Fibroblast of lung (primary cell): ENCODE measurements at regions not wholly inside any gene's neighbourhood (a gene's known extent, or its start where the extent isn't known, plus 50 kb on each side); places are given as distances from the start of the nearest gene placed in this dataset.

Experiments used
- DNase-seq, 2 donors: peaks; one replicate each; pipeline versions ENCODE4 v3.0.0 to v3.0.0-alpha.2; 2010; ENCODE audit warnings: low read depth in 2 of 2
- H2AFZ ChIP-seq: 2 replicates; pipeline ENCODE4 v1.5.1; 2012; ENCODE audit warnings: low read length, control low read depth, inconsistent platforms
- H3K27ac ChIP-seq: 2 replicates; pipeline ENCODE4 v1.5.1; 2011; ENCODE audit warnings: low read length, control low read depth; ENCODE audit not compliant: insufficient read depth
- H3K27me3 ChIP-seq: 2 replicates; pipeline ENCODE4 v1.5.1; 2011; ENCODE audit warnings: mild to moderate bottlenecking, low read length; ENCODE audit not compliant: control insufficient read depth, insufficient read depth
- H3K36me3 ChIP-seq: 2 replicates; pipeline ENCODE4 v1.5.1; 2011; ENCODE audit warnings: low read length; ENCODE audit not compliant: control insufficient read depth, insufficient read depth
- H3K4me1 ChIP-seq: 2 replicates; pipeline ENCODE4 v1.5.1; 2011; ENCODE audit warnings: low read length; ENCODE audit not compliant: control insufficient read depth, insufficient read depth; ENCODE audit errors: extremely low read depth
- H3K4me2 ChIP-seq: 2 replicates; pipeline ENCODE4 v1.5.1; 2011; ENCODE audit warnings: low read length, control low read depth; ENCODE audit not compliant: insufficient read depth; ENCODE audit errors: extremely low read depth
- H3K4me3 ChIP-seq, 4 experiments: fragments of 200-600 bp in 1 of 4; sonication (generic) in 1 of 4; replicated peaks in 1 of 4; 2 replicates each; pipeline ENCODE4 v1.5.1; 2011 to 2016; ENCODE audit warnings: low read length in 4 of 4, low read depth in 3 of 4, mild to moderate bottlenecking in 3 of 4, control low read depth in 2 of 4, inconsistent platforms in 1 of 4, mixed read lengths in 1 of 4; ENCODE audit not compliant: insufficient read depth in 1 of 4; ENCODE audit errors: control extremely low read depth in 1 of 4
- H3K79me2 ChIP-seq: 2 replicates; pipeline ENCODE4 v1.5.1; 2012; ENCODE audit warnings: mild to moderate bottlenecking, low read length, inconsistent platforms; ENCODE audit not compliant: control insufficient read depth, insufficient read depth
- H3K9ac ChIP-seq: 2 replicates; pipeline ENCODE4 v1.5.1; 2011; ENCODE audit warnings: mild to moderate bottlenecking, low read length, control low read depth; ENCODE audit not compliant: insufficient read depth
- H3K9me3 ChIP-seq: 2 replicates; pipeline ENCODE4 v1.5.1; 2012; ENCODE audit warnings: low read depth, low read length; ENCODE audit not compliant: control insufficient read depth, insufficient read depth
- H4K20me1 ChIP-seq: 2 replicates; pipeline ENCODE4 v1.5.1; 2011; ENCODE audit warnings: low read length; ENCODE audit not compliant: control insufficient read depth, insufficient read depth; ENCODE audit errors: extremely low read depth
- EZH2 ChIP-seq: IDR thresholded peaks from 2 replicates; pipeline ENCODE4 v1.5.1; 2012; ENCODE audit warnings: low read length, control low read depth, mild to moderate bottlenecking; ENCODE audit errors: missing control alignments
- TF ChIP-seq, protein P1 (sequence below), 2 donors: IDR thresholded peaks in 1 of 2; conservative IDR thresholded peaks in 1 of 2; 1 replicate in 1 of 2; 2 replicates in 1 of 2; pipeline ENCODE4 v1.5.1; 2011 to 2012; ENCODE audit warnings: low read length in 2 of 2, control low read depth in 1 of 2, inconsistent platforms in 1 of 2, low read depth in 1 of 2, mild to moderate bottlenecking in 1 of 2

DNA sequence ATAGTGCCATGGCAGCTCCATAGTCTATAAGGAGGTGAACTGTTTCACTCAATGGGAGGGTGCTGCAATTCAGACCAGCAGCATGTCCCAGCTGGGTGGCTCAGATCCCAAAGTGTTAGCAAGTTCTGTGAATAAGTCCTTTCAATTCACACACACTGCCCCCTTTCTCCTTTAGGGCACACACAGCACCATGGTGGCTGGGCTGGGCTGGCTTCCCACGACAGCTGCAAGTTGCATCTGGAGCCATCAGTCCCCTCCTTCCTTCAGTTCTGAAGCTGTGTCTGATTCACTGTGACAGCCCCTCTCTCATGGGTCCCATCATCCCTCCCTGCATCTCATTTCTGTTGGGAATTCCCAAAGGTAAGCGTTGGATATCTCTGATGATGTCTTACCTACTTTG lies 324.1 kb upstream of the NCAM1 start:
- H3K79me2 ChIP-seq: no peaks in the 10 kb centered on the region
- peaks cover 3% of the 10 kb centered on the region for H3K27me3 ChIP-seq
- no peak for DNase-seq
- no peaks in the 10 kb centered on the region for H3K9me3 ChIP-seq
- H3K36me3 ChIP-seq: no peaks in the 10 kb centered on the region
- no peak overlapping the region for H2AFZ ChIP-seq
- no peak overlapping the region for H3K27ac ChIP-seq
- H3K4me3 ChIP-seq: no peak overlapping the region
- no peak overlapping the region for H3K4me2 ChIP-seq
- no peak overlapping the region for H3K9ac ChIP-seq
- no peaks in the 10 kb centered on the region for H4K20me1 ChIP-seq
- TF ChIP-seq, protein P1, sequence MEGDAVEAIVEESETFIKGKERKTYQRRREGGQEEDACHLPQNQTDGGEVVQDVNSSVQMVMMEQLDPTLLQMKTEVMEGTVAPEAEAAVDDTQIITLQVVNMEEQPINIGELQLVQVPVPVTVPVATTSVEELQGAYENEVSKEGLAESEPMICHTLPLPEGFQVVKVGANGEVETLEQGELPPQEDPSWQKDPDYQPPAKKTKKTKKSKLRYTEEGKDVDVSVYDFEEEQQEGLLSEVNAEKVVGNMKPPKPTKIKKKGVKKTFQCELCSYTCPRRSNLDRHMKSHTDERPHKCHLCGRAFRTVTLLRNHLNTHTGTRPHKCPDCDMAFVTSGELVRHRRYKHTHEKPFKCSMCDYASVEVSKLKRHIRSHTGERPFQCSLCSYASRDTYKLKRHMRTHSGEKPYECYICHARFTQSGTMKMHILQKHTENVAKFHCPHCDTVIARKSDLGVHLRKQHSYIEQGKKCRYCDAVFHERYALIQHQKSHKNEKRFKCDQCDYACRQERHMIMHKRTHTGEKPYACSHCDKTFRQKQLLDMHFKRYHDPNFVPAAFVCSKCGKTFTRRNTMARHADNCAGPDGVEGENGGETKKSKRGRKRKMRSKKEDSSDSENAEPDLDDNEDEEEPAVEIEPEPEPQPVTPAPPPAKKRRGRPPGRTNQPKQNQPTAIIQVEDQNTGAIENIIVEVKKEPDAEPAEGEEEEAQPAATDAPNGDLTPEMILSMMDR (conservative IDR thresholded peaks at IDR 0.05 in 1 of 2, IDR thresholded peaks at IDR 0.05 in 1 of 2; ENCODE audit: low read depth in 1 of 2, low read length in 2 of 2): no peak
- no peak for TF ChIP-seq EZH2
- no peaks in the 10 kb centered on the region for H3K4me1 ChIP-seq

DNA sequence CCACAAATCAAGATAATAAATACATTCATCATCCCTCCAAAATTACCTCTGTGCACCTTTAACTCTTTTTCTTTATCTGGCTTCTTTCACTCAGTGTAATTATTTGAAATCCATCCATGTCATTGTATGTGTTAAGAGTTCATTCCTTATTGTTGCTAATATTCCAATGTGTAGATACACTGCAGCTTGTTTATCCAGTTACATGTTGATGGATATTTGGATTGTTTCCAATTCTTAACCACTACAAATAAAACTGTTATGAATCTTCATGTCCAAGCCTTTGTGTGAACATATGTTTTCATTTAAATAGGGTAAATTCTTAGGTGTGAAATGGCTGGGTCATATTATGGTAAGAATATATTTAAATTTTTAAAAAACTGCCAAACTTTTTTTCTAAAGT lies 323.3 kb upstream of the NCAM1 start:
- no peaks in the 10 kb centered on the region for H4K20me1 ChIP-seq
- H3K36me3 ChIP-seq: no peaks in the 10 kb centered on the region
- no peaks in the 10 kb centered on the region for H3K9me3 ChIP-seq
- H3K9ac ChIP-seq: no peak overlapping the region
- no peak overlapping the region for H3K4me2 ChIP-seq
- H3K27ac ChIP-seq: no peak overlapping the region
- H3K4me3 ChIP-seq: no peak overlapping the region
- DNase-seq: no peak
- no peak overlapping the region for H2AFZ ChIP-seq
- no peaks in the 10 kb centered on the region for H3K79me2 ChIP-seq
- H3K27me3 ChIP-seq: peaks cover 3% of the 10 kb centered on the region
- H3K4me1 ChIP-seq: no peaks in the 10 kb centered on the region
- no peak for TF ChIP-seq EZH2
- TF ChIP-seq, protein P1 (conservative IDR thresholded peaks at IDR 0.05 in 1 of 2, IDR thresholded peaks at IDR 0.05 in 1 of 2; ENCODE audit: low read depth in 1 of 2, low read length in 2 of 2): no peak

DNA sequence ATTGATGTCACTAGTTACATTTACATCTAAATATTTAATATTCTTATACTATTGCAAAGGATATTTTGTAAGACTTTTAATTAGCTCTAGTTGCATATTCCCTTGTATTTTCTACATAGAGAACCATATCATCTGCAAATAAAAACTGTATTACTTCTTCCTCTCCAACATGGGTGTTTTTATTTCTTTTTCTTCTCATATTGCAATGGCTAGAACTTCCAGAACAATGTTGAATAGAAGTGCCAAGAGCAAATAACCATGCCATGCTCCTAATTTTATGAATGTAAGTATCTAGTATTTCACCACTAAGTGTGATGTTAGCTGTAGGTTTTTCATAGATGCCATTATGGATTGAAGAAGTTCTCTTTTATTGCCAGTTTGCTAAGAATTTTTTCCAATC lies 321.8 kb upstream of the NCAM1 start:
- Histone ChIP-seq H3K36me3 (no peaks in the 10 kb centered on the region), H3K4me2 (no peak overlapping the region), H3K9ac (no peak overlapping the region), H3K79me2 (no peaks in the 10 kb centered on the region), H3K4me3 (no peak overlapping the region), H2AFZ (no peak overlapping the region), H3K4me1 (no peaks in the 10 kb centered on the region), H3K9me3 (no peaks in the 10 kb centered on the region), H3K27ac (no peak overlapping the region), H4K20me1 (no peaks in the 10 kb centered on the region), H3K27me3 (peaks cover 3% of the 10 kb centered on the region)
- no peak for DNase-seq
- TF ChIP-seq, protein P1 (conservative IDR thresholded peaks at IDR 0.05 in 1 of 2, IDR thresholded peaks at IDR 0.05 in 1 of 2; ENCODE audit: low read depth in 1 of 2, low read length in 2 of 2): no peak
- TF ChIP-seq EZH2: no peak
